Activated CD4-positive, alpha-beta T cell treated with anti-CD3 and anti-CD28 coated beads, Interleukin-10, Interleukin-2, amounts not matched to agents 100 ng/mL and 50 ng/mL, durations not matched to agents 16 hours and 8 hours (primary cell): ENCODE measurements at regions not wholly inside any gene's neighbourhood (a gene's known extent, or its start where the extent isn't known, plus 50 kb on each side); places are given as distances from the start of the nearest gene placed in this dataset.

Experiments
- DNase-seq: peaks from one replicate; pipeline ENCODE4 v3.0.0-alpha.2; 2020

GRCh38 chr10:50936335-50936734 lies 50.9 kb upstream of the A1CF start:
- no peak for DNase-seq

GRCh38 chr10:50937230-50937907 lies 51.9 kb upstream of the A1CF start:
- no peak for DNase-seq

GRCh38 chr10:50941629-50942028 lies 56.2 kb upstream of the A1CF start:
- DNase-seq, result no peak

GRCh38 chr10:50946991-50947781 lies 61.8 kb upstream of the A1CF start:
- DNase-seq, result no peak

GRCh38 chr10:50951365-50951764 lies 65.9 kb upstream of the A1CF start:
- no peak for DNase-seq

- DNase-seq, result no peak
These were observed 75.9 kb upstream of the A1CF start for GRCh38 chr10:50961297-50961696.

GRCh38 chr10:50963063-50963462 lies 77.6 kb upstream of the A1CF start:
- DNase-seq, result no peak

- no peak for DNase-seq
These were observed 83.1 kb upstream of the A1CF start for GRCh38 chr10:50968386-50969091.

- no peak for DNase-seq
These were observed 87.2 kb upstream of the A1CF start for GRCh38 chr10:50972591-50972990.

GRCh38 chr10:50981385-50981784 lies 92.9 kb upstream of the PRKG1 start:
- no peak for DNase-seq

- DNase-seq, result no peak
These were observed 92.4 kb upstream of the PRKG1 start for GRCh38 chr10:50981904-50982303.

- no peak for DNase-seq
These were observed 91.3 kb upstream of the PRKG1 start for GRCh38 chr10:50982989-50983388.

GRCh38 chr10:50987934-50988333 lies 86.4 kb upstream of the PRKG1 start:
- DNase-seq, result no peak

GRCh38 chr10:50988792-50989191 lies 85.5 kb upstream of the PRKG1 start:
- DNase-seq, result no peak

GRCh38 chr10:50990568-50991455 lies 83.5 kb upstream of the PRKG1 start:
- DNase-seq, result no peak

GRCh38 chr10:50991456-50992355 lies 82.6 kb upstream of the PRKG1 start:
- no peak for DNase-seq

- no peak for DNase-seq
These were observed 81.9 kb upstream of the PRKG1 start for GRCh38 chr10:50992356-50992901.

- no peak for DNase-seq
These were observed 81.1 kb upstream of the PRKG1 start for GRCh38 chr10:50992972-50993766.

- DNase-seq, result no peak
These were observed 80.5 kb upstream of the PRKG1 start for GRCh38 chr10:50993771-50994251.

- no peak for DNase-seq
These were observed 76.8 kb upstream of the PRKG1 start for GRCh38 chr10:50997461-50997860.
